T-helper 2 cell (primary cell): ENCODE measurements at regions not wholly inside any gene's neighbourhood (a gene's known extent, or its start where the extent isn't known, plus 50 kb on each side); places are given as distances from the start of the nearest gene placed in this dataset.
"Not testable (repeated sequence)": the region's sequence is repeated elsewhere in the genome, so short reads cannot be mapped to it uniquely, and the experiment has no call there.

Experiments
- DNase-seq, 5 experiments: peaks; one replicate each; pipeline versions ENCODE4 v3.0.0 to v3.0.0-alpha.2; 2012 to 2022

DNA sequence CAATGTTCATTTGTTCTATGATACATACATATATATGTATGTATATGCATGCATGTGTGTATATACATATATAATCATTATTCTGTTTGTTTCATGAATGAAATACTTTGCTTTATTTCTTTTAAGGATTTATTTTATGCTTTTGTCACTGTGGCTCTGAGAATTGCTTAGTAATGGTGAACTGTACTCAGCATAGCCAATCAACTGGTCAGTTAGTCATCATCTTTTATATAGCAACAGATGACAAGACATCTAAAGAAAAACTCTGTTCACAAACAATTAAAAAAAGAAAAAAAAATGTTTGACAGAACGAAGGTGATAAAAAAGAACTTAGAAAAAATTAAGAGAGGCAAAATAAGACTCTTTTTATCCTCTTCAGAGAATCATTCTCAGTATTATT lies 1440.3 kb downstream of the PCDH9 start:
- no peak for DNase-seq

GRCh38 chr13:65787082-65787481 lies 1443.1 kb downstream of the PCDH9 start:
- DNase-seq: no peak

- DNase-seq: no peak
Measured at GRCh38 chr13:65784088-65784816, 1445.9 kb downstream of the PCDH9 start.

GRCh38 chr13:65783383-65783782 lies 1446.8 kb downstream of the PCDH9 start:
- DNase-seq: no peak

- DNase-seq: not testable (repeated sequence)
Measured at GRCh38 chr13:65771704-65772313, 1458.3 kb downstream of the PCDH9 start.

DNA sequence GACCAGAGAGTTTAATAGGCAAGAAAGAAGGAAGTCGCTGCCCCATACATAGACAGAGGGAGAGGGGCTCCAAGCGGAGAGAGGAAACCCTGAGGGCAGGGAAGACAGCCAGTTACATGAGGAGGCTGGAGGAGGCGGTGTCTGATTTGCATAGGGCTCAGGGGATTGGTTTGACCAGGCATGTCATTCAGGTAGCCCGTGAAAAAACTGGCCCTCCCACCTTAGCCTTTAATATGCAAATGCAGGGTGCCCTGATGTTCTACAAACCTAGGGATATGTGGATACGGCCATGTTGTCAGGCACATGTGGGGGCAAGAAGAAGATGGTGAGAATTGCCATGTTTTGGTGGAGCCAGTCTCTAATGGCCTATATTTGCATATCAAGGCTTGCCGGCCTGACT lies 1461.6 kb downstream of the PCDH9 start:
- DNase-seq: no peak

DNA sequence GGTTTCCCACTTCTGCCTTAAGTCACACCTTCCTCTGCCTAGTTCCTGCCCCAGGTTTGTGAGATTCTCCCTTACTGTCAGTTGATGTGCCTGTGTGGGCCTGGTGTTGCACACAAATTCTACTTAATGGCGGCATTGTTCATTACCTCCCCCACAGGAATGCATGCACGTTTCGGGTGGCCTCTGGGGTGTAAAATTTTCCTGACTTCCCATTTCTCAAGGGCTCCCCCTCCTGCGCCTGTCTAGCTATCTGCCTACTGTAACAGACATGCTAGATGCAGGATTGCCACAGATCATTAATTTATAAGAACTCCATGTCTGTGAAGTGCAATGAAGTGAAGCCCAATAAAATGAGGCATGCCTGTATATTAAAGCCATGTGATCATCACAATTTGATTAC lies 1466.3 kb downstream of the PCDH9 start:
- no peak for DNase-seq

GRCh38 chr13:65762012-65762411 lies 1468.1 kb downstream of the PCDH9 start:
- no peak for DNase-seq

GRCh38 chr13:65756071-65756671 lies 1474.0 kb downstream of the PCDH9 start:
- no peak for DNase-seq

GRCh38 chr13:65748227-65748626 lies 1481.9 kb downstream of the PCDH9 start:
- no peak for DNase-seq

- DNase-seq: no peak
Measured at GRCh38 chr13:65746406-65746921, 1483.7 kb downstream of the PCDH9 start.

DNA sequence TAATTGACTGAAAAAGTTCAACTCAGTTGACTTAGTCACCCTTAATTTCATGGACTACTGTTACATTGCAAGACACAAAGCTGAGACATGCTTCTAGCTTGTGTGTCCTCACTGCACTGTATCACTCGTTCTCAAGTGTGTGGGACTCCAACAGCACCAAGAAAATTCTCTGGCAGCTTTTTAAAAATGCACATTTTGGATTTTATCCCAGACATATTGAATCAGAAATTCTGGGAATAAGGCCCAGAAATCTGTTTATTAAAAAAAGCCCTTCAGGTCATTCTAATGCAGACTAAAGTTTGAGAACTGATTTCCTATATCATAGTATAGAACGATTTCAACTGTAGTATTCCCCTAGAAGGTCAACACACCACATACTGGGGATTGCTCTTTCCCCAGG lies 1485.3 kb downstream of the PCDH9 start:
- DNase-seq: no peak

GRCh38 chr13:65733110-65733509 lies 1497.0 kb downstream of the PCDH9 start:
- no peak for DNase-seq

DNA sequence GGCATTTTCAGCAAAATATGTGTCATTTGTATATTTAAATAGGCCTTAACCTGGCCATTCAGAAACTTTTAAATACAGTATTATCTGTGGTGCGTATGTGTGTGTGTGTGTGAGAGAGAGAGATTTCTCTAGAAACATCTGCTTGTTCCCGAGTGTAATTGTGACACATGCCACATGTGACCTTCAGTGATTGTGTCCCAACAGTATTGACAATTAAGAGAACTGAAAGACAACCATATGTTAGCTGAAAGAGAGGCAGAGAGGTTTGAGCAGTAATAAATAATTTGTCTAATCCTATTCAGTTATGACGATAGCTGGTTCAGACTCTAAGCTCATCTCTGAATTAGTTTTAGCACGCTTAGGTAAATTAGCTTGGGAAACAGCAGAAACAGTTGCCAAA lies 1503.1 kb downstream of the PCDH9 start:
- DNase-seq: no peak

- DNase-seq: no peak
Measured at GRCh38 chr13:65725006-65725405, 1505.1 kb downstream of the PCDH9 start.

GRCh38 chr13:65724226-65724625 lies 1505.9 kb downstream of the PCDH9 start:
- DNase-seq: no peak

DNA sequence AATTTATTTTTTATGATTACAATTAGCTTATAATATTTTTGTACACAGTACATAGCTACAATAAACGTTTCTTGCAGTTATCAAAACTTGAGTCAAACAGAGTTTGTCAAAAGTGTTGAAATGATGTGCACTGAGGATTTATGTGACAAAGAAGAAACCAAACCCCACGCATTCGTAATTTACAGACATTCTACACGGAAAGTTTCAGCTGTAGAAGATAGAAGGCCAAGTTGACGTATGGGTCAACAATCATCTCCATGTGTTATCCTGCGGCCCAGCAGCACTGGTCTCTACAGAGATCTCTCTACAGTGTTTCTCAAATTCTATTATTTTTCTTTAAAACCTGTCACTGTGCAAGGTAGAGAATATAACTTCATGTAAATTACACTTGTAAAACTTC lies 1507.6 kb downstream of the PCDH9 start:
- no peak for DNase-seq

DNA sequence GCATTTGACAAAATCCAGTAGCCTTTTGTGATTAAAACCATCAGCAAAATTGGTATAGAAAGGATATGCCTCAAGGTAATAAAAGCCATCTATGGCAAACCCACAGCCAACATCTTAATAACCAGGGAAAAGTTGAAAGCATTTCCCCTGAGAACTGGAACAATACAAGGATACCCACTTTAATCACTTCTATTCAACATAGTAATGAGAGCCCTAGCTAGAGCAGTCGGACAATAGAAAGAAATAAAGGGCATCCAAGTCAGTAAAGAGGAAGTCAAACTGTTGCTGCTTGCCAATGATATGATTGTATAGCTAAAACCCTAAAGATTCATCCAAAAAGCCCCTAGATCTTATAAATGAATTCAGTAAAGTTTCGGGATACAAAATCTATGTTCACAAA lies 1510.3 kb downstream of the PCDH9 start:
- DNase-seq: no peak

DNA sequence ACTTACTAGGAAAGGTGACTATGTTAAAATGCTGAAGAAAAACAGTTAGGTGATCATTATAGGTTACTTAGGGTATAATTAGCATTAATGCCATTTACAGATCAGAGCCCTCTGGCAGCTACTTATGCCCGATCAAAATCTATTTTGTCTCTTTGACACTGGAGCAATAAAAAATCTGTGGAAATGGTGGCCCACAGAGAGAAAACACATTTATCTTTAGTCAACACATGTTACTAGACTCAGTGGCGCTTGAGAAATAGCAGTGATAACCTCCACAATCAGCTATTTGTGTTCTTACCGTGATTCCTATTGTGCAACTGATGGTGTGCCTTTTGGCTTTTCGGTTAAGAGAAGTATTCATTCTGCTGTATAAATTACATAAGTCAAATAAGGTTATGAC lies 1519.6 kb downstream of the PCDH9 start:
- DNase-seq: no peak

DNA sequence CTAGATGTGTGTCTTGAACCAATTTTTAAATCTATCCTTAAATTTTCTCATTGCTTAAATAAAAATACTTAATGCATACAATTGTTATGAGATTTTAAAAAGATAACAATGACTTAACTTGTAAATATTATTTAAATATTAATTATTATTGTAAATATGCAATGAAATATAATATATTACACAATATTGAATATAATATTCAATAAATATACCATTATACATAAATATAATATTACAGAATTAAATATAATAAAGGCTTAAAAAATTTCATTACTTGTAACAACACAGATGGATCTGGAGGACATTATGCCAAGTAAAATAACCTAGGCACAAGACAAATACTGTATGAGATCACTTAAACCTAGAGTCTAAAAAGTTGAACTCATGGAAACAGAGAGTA lies 1532.3 kb downstream of the PCDH9 start:
- DNase-seq: no peak

DNA sequence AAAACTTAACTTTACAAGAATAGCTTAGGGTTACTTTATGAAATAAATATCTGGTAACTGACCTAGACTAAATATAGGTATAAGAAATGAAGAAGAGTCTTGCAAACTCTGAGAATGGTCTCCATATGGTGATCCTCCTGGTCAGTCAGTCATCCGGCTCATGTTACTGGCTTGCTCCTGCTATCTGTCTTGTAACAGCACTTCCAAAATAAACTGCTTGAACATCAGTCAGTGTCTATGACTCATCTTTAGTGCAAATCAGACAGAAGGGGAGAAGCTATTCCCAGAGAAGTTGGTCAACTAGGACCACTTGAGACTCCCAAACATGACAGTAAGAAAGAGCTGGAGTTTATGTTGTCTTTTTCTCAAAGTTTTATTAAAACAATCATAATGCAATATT lies 1550.9 kb downstream of the PCDH9 start:
- no peak for DNase-seq

DNA sequence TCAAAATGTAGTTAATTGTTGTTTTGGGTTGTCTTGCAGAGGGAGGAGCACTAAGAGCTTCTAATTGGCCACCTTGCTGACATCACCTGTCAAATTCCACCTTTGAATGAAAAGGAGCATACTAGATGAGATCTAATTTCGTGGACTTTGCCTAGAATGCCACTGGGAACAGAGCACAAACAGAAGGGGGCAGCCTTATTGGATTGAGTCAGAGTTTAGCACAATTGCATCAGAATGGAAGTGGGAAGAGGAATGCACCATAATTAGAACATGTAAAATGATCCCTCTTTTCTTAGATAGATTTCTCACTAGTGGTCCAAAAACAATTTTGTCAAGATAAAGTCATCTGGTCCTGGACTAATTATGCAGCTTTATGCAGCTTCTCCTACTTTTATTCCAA lies 1552.2 kb downstream of the PCDH9 start:
- no peak for DNase-seq

DNA sequence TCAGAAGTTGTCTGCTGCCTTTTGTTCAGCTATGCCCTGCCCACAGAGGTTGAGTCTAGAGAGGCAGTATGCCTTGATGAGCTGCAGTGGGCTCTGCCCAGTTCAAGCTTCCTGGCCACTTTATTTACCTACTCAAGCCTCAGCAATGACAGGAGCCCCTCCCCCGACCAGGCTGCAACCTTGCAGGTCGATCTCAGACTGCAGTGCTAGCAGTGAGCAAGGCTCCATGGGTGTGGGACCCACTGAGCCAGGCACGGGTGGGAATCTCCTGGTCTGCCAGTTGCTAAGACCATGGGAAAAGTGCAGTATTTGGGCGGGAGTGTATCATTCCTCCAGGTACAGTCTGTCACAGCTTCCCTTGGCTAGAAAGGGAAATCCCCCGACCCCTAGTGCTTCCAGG lies 1554.8 kb downstream of the PCDH9 start:
- not testable (repeated sequence) for DNase-seq

DNA sequence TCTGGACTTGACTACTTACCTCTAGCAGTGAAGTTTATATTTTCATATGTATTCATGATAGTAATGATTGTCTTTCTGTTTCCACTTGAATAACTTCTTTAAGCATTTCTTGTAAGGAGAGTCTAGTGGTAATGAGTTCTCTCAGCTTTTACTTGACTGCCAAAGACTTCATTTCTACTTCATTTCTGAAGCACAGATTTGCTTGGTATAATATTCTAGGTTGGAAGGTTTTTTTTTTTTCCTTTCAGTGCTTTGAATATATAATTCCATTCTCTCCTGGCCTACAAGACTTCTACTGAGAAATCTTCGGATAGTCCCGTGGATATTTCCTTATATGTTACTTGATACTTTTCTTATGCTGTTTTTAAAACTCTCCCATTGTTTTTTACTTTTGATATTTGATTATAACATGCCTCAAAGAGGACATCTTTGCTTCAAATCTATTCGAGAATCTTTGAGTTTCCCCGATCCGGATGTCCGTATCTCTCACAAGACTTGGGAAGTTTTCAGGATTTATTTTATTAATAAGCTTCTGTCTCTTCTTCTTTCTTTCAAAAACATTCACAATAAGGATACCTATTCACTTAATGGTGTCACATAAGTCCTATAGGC lies 1560.0 kb downstream of the PCDH9 start:
- DNase-seq: no peak
